Pancreas (tissue), 10 donors: ENCODE measurements at regions not wholly inside any gene's neighbourhood (a gene's known extent, or its start where the extent isn't known, plus 50 kb on each side); places are given as distances from the start of the nearest gene placed in this dataset.

ENCODE experiments used
- ATAC-seq, 4 donors: fragments of 200-7000 bp; cut with Tn5 transposase; one replicate each; pipeline versions ENCODE4 v1.8.0 to v1.9.1; 2020; ENCODE audit warnings: mild to moderate bottlenecking in 4 of 4, moderate library complexity in 4 of 4
- DNase-seq, 6 donors: peaks; one replicate each; pipeline ENCODE4 v3.0.0-alpha.2; 2020
- FAIRE-seq: peaks from 2 replicates; lab custom pipeline; 2012; peaks lifted over from hg19 to GRCh38; lab: Jason Lieb, UNC
- H3K27ac ChIP-seq, 4 donors: fragments of 200-600 bp; sonication (generic); 1 replicate in 3 of 4; 2 replicates in 1 of 4; pipeline versions ENCODE4 v1.5.0 to v1.8.0; 2020
- H3K27me3 ChIP-seq, 4 donors: fragments of 200-600 bp; one replicate each; pipeline ENCODE4 v1.8.0; 2021
- H3K36me3 ChIP-seq, 3 donors: fragments of 200-600 bp; sonication (generic) in 1 of 3; one replicate each; pipeline versions ENCODE4 v1.5.0 to v1.8.0; 2020 to 2021
- H3K4me1 ChIP-seq, 3 donors: fragments of 200-600 bp; one replicate each; pipeline ENCODE4 v1.8.0; 2021
- H3K4me3 ChIP-seq, 4 donors: fragments of 200-600 bp; sonication (generic) in 2 of 4; one replicate each; pipeline versions ENCODE4 v1.5.0 to v1.8.0; 2020 to 2021
- H3K9me3 ChIP-seq, 4 donors: fragments of 200-600 bp; one replicate each; pipeline ENCODE4 v1.8.0; 2021
- CTCF ChIP-seq, 4 donors: fragments of 200-600 bp; sonication (generic) in 3 of 4; IDR thresholded peaks; one replicate each; pipeline versions ENCODE4 v1.5.0 to v1.8.0; 2021; ENCODE audit warnings: antibody characterized with exemption in 4 of 4
- WGBS, 2 donors: extraction: QIAGEN DNeasy Blood & Tissue Kit; methylation state at CpG; one replicate each; pipeline ENCODE4 v1.1.7; 2013; 5-methylcytosine and 5-hydroxymethylcytosine counted together
- intact Hi-C, 3 donors: fragments of 100-400 bp; cut with DNase I; formaldehyde crosslinking; loops; one replicate each; pipeline versions ENCODE4 v1.11.1 to v1.14.2; 2022
- donor health status: healthy with polysubstance abuse.
- donor health status: DM: no; HTN: no; CAD: no; lungs with moderate emphysema.
- donor health status: DM: no; HTN: no; CAD: no.
- donor health status: control.
- donor health status: control.
- donor health status: Bipolar disorder and iron deficiency.
- donor health status: DM: yes; HTN: yes; CAD: no.
- donor health status: DM: no; HTN: no; CAD: no.
- donor health status: DM: no; HTN: no; CAD: no.
- donor health status: DM: yes; HTN: yes; CAD: no.

- H3K4me1 ChIP-seq, result no peaks in the 10 kb centered on the region
- no peak overlapping the region for H3K4me3 ChIP-seq
- no peaks in the 10 kb centered on the region for H3K36me3 ChIP-seq
- no peaks in the 10 kb centered on the region for H3K9me3 ChIP-seq
- ATAC-seq, result no peak
- no peak for TF ChIP-seq CTCF (IDR thresholded peaks at IDR 0.05)
- no peak for DNase-seq
- no peak for FAIRE-seq
- no peaks in the 10 kb centered on the region for H3K27me3 ChIP-seq
- H3K27ac ChIP-seq, result no peak overlapping the region
- intact Hi-C loops, result no loop called here
- WGBS, 2 donors, result 66 to 81% methylated on average over 2 of the region's 2 CpGs
Observed at GRCh38 chr1:57612833-57613232, 189.0 kb upstream of the DAB1 start.

GRCh38 chr1:57605933-57606332 lies 182.1 kb upstream of the DAB1 start:
- WGBS, 2 donors, result 81% methylated on average over 8 of the region's 8 CpGs

GRCh38 chr1:57603696-57604095 lies 179.8 kb upstream of the DAB1 start:
- ATAC-seq, result no peak
- Histone ChIP-seq H3K27me3 (no peaks in the 10 kb centered on the region), H3K27ac (no peak overlapping the region), H3K4me1 (no peaks in the 10 kb centered on the region), H3K4me3 (no peak overlapping the region), H3K9me3 (no peaks in the 10 kb centered on the region), H3K36me3 (no peaks in the 10 kb centered on the region)
- DNase-seq, result no peak
- TF ChIP-seq CTCF (IDR thresholded peaks at IDR 0.05), result no peak
- intact Hi-C loops, result no loop called here
- no peak for FAIRE-seq
- WGBS, 2 donors, result 45 to 53% methylated on average over 6 of the region's 6 CpGs

More at GRCh38 chr1:57605933-57606332, 182.1 kb upstream of the DAB1 start:
- TF ChIP-seq CTCF (IDR thresholded peaks at IDR 0.05), result no peak
- intact Hi-C loops, result no loop called here
- ATAC-seq (no peak), DNase-seq (no peak), FAIRE-seq (no peak)
- H3K9me3 ChIP-seq, result no peaks in the 10 kb centered on the region
- H3K27ac ChIP-seq, result no peak overlapping the region
- H3K4me1 ChIP-seq, result no peaks in the 10 kb centered on the region
- H3K36me3 ChIP-seq, result no peaks in the 10 kb centered on the region
- H3K4me3 ChIP-seq, result no peak overlapping the region
- H3K27me3 ChIP-seq, result no peaks in the 10 kb centered on the region

GRCh38 chr1:57600424-57600823 lies 176.6 kb upstream of the DAB1 start:
- Histone ChIP-seq H3K36me3 (no peaks in the 10 kb centered on the region), H3K27ac (no peak overlapping the region), H3K4me3 (no peak overlapping the region), H3K4me1 (no peaks in the 10 kb centered on the region), H3K27me3 (no peaks in the 10 kb centered on the region), H3K9me3 (no peaks in the 10 kb centered on the region)
- TF ChIP-seq CTCF (IDR thresholded peaks at IDR 0.05), result no peak
- FAIRE-seq (no peak), ATAC-seq (no peak), DNase-seq (no peak)
- intact Hi-C loops, result no loop called here
- WGBS, 2 donors, result 57 to 70% methylated on average over 3 of the region's 3 CpGs

- intact Hi-C loops, result no loop called here
- no peak for DNase-seq
- no peaks in the 10 kb centered on the region for H3K4me1 ChIP-seq
- TF ChIP-seq CTCF (IDR thresholded peaks at IDR 0.05), result no peak
- H3K36me3 ChIP-seq, result no peaks in the 10 kb centered on the region
- no peak overlapping the region for H3K27ac ChIP-seq
- no peaks in the 10 kb centered on the region for H3K9me3 ChIP-seq
- FAIRE-seq, result no peak
- no peak overlapping the region for H3K4me3 ChIP-seq
- WGBS, 2 donors, result 38 to 46% methylated on average over 8 of the region's 8 CpGs
- no peaks in the 10 kb centered on the region for H3K27me3 ChIP-seq
- ATAC-seq, result no peak
Observed at GRCh38 chr1:57599236-57599994, 175.6 kb upstream of the DAB1 start.
